HT-29 (cell line): ENCODE measurements at regions not wholly inside any gene's neighbourhood (a gene's known extent, or its start where the extent isn't known, plus 50 kb on each side); places are given as distances from the start of the nearest gene placed in this dataset.
"Not testable (repeated sequence)": the region's sequence is repeated elsewhere in the genome, so short reads cannot be mapped to it uniquely, and the experiment has no call there.

ENCODE experiments used
- DNase-seq: peaks from one replicate; pipeline ENCODE4 v3.0.0-alpha.2; 2015; ENCODE audit warnings: low spot score

DNA sequence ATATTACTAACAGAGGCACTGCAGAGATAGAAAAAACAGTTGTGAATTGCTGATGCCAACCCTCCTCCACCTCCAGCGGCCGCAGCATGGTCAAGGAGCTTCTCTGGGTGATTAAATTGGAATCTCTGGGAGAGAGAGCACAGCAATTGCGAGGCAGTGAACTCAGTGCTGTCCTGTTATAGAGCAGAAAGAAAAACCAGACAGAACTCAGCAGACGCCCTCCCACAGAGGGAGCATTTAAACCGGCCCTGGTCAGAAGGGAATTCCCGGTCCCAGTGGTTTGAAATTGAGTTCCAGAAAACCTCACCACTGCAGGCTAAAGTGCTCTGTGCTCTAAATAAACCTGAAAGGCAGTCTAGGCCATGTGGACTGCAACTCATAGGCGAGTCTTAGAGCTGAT, 175.4 kb downstream of the SQOR start:
- no peak for DNase-seq

DNA sequence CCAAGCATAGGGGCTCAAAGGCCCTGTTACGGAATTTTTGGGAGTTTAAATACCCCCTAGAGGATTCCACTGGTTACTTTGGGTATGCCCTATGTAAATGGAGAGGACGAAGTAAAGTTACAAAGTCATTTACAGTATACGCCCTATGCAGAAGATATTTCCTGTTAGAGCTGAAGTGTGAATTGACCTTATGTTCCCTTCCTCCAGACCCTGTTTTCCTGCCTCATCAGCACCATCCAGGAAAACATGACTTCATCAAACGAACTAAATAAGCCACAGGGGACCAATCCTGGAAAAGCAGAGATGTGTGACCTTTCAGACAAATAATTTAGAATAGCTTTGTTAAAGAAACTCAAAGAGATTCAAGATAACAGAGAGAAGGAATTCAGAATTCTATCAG, 177.4 kb downstream of the SQOR start:
- DNase-seq, result no peak

DNA sequence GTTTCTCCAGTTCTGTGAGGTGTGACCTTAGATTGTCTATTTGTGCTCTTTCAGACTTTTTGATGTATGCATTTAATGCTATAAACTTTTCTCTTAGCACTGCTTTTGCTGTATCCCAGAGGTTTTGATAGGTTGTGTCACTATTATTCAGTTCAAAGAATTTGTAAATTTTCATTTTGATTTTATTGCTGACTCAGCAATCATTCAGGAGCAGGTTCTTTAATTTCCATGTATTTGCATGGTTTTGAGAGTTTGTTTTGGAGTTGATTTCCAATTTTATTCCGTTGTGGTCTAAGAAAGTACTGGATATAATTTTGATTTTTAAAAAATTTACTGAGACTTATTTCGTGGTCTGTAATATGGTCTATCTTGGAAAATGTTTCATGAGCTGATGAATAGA, 182.7 kb downstream of the SQOR start:
- not testable (repeated sequence) for DNase-seq

DNA sequence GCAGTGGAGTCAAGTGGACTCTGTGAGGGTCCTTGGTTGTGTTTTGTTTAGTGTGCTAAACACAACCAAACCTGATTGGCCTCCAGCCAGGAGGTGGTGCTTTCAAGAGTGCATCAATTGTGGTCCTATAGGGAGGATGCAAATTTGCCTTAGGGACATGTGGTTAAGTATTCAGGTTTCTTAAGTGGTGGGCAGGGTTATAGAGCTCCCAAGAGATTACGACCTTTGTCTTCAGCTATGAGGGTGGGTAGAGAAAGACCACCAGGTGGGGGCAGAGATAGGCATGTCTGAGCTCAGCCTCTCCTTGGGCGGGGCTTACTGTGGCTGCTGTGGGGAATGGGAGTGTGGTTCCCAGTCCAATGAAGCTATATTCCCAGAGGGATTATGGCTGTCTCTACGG, 186.6 kb downstream of the SQOR start:
- DNase-seq, result no peak

DNA sequence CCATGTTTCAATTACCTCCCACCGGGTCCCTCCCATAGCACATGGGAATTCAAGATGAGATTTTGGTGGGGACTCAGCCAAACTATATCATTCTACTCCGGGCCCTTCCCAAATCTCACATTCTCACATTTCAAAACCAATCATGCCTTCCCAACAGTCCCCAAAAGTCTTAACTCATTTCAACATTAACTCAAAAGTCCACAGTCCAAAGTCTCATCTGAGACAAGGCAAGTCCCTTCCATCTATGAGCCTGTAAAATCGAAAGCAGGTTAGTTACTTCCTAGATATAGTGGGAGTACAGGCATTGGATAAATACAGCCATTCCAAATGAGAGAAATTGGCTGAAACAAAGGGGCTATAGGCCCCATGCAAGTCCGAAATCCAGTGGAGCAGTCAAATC, 188.1 kb downstream of the SQOR start:
- not testable (repeated sequence) for DNase-seq

DNA sequence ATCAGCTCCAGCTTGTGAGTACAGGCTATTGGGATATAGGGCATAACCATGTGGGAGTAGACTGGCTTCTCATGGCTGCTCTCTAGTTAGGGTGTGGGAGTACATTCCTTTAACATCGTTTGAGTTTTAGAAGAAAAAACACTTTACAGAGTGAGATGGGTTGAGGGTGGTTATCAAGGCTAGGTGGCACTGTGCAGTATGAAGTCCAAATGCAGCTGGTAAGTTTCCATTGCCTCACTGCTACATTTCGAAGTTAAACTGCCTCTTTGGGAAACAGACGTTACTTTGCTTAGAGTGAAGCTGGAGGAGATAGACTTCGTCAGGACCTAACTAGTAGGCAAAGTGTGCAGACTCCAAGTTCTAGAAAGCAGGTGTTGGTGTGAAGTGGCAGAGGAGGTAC, 192.4 kb downstream of the SQOR start:
- peak; percentile 5 for DNase-seq

DNA sequence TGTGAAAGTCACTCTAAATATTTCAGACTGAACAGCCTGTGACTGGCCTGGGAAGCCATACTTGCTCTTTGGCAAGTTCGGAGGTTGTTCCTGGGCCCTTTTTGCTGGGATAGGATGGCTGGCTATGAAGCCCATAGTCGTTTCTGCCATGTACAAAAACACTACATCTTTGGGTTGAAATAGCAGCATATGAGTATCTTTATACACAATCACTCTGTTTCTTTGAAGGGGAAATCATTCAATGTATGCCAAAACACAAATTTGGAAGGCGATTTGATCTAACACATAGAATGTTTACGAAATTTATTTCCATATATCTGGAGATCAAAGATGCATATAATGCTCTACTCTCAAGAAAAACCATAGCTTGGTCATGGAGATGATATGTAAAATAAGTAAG, 192.9 kb downstream of the SQOR start:
- no peak for DNase-seq

DNA sequence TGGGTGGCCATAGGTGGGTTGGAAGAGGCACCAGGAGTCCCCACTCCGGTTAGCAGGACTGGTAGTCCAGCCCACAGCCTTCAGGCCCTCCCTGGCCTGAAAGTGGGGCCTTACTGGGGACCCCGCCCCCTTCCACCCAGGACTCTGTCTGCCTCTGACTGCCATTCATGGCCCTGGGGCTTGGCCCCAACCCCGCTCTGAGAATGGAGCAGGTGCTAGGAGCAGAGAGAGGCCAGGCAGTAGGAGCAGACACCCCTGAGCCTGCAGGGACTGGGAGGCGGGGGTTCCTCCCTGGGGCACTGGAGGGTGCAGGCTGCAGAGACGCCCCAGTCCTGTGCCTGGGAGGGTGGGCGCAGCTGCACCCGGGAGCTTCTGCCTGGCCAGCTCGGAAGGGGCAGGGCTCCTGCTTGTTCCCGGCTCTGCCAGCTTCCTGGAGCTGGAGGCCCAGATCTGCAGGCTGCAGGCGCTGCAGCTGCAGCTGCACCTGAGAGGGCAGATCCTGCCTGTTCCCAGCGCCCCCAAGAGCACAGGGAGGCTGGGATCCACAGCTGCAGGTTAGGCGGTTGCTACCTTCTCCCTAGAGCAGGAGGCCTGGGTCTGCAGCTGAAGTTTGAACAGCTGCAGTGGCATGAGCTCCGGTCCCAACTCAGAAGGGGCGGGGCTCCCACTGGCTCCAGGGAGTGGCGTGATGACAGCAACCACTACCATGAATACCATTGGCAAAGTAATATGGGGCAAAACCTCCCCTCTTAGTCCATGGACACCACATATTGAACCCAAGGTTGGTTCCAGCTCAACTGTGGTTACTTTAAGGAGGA, 194.7 kb downstream of the SQOR start:
- no peak for DNase-seq

DNA sequence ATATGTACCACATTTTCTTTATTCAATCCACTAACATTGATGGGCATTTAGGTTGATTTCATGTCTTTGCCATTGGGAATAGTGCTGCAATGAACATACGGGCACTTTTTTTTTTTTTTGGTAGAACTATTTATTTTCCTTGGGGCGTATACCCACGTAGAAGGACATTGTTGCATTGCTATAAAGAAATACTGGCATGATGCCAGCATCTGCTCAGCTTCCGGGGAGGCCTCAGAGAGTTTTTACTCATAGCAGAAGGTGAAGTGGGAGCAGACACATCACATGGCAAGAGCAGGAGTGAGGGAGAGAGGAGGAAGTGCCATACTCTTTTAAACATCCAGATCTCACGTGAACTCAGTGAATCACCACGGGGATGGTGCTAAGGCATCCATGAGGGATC, 197.0 kb downstream of the SQOR start:
- no peak for DNase-seq

DNA sequence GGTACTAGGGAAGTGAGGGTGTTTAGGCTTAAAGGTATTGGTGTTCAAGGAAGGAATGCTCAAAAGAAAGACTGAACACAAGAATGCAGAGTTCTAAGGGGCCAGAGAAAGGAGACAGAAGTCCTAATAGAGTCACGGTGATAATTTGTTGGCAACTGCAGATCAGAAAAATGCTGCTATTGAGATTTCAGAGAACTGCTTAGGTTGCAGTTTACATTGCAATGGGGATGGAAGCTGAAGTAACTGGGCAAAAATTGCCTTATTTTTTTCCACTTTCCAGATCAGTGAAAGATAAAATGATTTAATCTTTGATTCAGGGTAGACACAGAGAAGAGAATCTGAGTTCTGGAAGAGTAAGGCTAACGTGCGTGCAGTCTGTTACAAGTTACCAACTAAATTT, 199.8 kb downstream of the SQOR start:
- DNase-seq, result no peak

DNA sequence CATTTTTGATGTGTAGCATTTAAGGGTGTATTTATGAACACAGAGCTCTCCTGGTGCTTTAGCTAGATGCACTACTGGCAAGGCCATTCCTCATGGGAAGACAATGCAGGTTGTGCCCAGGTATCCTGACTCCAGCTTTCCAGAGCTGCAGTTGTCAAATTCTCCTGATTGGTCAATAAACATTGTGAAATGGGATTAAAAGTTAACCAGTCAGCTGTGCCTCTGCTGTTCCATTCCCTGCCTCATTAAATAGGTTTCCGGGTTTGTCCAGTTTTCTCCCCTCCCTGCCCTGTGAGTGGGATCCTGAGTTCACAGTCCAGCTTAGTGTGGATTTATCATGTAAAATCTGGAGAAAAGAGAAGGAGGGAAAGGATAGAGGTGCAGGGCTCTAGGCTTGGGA, 207.3 kb downstream of the SQOR start:
- peak; percentile 49 for DNase-seq

DNA sequence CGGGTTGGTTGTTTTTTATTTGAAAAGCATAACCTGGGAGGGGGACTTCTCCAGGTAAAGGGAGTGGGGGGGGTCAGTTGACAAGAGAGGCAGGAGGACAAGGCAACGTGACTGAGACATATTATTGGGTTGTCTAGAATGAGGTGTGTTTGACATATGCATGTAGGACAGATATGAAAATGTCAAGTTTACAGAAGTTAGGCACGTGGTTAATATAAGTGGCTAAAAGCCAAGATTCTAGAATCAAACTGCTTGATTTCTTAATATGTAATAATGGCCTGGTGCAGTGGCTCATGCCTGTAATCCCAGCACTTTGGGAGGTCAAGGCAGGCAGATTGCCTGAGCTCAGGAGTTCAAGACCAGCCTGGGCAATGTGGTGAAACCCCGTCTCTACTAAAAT, 212.8 kb downstream of the SQOR start:
- no peak for DNase-seq

DNA sequence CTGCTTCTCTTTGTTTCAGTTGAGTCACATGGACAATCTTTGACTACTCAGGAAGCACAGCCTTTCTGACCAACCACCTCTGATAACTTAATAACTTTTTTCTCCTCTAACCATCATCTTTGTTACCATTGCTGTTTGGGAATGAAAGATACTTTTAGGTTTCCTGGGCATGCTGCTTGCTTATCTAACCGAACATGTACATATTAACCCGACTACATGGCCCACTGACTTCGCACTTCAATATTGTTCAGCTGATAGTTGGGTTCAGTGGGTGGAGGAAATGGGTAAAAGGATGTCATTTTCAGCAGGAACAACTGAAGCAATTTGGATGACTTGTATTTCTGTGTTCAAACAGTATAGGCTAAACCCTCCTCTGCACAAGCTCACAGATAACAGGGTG, 214.3 kb downstream of the SQOR start:
- DNase-seq, result no peak

DNA sequence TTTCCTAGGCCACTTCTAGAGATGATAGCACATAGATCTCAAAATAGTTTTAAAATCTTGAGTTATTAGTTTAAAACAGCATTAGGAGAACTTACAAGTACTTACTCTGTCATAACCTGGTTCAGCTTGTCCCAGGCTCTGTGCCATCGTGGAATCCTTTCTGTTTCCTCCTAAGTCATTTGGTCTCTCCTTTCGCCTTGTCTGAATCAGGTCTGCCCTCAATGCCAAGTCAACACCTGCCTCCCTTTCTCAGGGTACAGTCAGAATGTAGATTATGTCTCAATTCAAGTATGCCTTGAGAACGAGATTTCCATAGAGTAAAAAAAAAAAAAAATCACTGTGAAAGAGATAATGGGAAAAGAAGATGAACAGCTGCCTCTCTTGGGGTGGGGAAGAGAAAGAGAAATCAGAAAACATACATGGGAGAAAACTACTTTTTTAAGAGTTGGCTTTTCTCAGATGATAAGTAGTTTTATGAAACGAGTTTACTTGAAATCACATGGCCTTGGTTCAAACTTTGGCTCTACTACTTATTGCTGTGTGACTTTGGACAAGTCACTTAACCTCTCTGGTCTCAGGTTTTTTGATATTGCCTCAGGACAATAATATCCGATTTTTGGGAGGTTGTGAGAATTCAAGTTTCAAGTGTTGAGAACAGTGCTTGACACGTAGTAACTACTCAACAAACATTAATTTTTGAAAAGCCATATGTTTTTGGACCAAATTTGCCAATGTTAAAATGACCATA, 219.8 kb downstream of the SQOR start:
- DNase-seq, result no peak

DNA sequence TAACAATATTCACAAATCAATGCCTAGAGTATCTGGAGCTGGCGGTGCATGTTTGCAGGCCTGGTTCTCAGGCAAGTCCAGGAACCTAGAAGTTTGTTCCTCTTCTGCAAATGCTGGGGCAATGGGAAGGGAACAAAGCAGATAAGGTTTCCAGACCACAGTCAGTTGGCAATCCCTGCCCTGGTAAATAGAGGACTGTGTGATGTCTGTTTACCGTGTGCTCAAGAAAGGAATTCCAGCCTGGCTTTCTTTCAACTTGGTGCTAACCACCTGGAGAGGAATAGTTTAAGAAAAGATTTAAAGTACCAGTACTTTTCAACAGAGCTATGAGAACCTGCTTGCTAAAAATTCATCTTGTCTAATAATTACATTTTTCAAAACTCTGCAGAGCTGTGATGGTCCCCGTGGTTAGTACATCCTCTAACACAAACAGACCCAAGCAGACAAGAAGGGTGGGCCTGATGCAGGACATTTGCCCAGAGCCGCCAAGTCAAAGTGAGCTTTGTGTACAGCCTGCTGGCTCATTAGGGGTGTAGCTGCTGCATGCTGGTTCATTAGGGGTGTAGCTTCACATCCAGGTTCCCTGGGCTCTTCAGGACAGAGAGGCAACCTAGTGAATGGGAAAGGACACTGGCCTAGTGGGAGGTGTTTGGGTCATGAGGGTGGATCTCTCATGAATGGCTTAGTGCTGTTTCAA, 220.5 kb downstream of the SQOR start:
- DNase-seq, result peak; percentile 88

DNA sequence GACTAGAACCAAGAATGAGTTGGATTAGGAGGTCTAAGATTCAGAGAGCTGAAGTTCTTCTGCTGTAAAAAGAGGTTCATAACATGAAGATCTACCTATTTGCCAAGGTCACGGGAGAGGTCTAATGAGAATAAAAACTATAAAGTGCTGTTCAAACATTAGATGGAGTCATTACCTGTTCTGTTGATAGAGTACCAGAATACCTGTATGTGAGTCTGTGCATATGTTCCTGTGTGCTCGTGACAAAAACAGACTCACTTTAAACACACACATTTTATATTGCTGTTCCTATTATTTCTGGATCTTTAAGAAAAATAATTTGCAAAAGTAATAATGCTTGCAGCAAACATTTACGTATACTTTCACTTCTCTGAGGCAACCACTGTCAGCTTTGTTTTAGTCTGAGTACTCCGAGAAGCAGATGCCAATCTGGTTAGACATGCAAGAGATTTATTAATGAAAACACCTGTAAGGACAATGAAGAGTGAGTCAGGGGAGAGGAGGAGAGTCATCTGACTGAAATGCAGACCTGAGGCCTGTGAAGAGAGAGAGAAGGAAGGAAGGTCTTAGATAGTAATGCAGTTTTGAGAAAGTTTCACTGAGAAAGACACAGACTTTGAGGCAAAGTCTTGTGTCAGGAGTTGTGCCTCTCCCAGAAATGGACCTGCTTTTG, 221.2 kb downstream of the SQOR start:
- DNase-seq, result peak; percentile 63

DNA sequence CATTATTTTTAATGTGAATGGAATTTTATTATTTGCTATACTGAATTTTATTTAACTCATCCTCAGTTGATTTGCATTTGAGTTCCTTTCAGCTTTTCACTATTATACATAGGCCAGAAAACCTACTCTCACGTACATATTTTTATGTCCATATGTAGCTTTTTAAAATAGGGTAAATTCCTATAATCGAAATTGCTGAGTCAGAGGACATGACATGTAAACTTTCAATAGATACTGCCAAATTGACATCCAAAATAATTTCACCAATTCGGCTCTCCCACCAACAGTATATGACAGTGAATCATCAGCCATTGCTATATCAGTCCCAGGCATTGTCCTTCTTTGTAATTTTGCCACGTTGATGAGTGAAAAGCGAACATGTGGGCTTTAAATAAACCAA, 222.5 kb downstream of the SQOR start:
- no peak for DNase-seq

DNA sequence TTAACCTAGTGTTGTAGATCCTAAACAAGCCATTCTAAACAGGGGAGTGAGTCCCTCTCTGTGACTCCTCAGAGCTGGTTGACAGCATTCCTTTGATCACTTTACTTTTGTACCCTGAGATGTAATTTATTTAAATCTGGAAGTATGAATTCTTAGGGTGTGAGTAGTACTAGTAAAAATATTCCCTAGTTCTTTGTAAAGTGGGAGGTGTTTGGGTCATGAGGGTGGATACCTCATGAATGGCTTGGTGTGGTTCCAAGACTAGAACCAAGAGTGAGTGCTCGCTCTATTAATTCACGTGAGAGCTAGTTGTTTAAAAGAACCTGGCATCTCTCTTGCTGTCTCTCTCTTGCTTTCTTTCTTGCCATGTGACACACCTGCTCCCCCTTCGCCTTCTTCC, 223.7 kb downstream of the SQOR start:
- DNase-seq, result no peak

DNA sequence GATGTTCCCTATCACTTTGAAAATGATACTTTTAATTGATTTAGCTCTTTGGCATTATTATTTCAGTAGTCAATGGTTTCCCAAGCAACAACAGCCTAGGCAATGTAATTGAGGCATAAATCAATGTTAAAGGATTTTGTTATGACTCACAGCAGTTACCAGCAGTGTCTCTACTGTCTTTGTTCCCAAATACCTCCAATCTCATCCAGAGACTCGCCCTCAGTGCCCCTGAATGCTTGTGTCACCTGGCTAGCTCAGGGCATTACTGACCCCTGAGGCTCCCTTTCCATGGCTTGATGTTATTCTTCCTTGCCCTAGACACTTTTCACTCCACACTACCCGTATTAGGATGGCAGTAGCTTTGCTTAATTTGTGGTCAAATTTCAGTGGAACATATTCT, 227.2 kb downstream of the SQOR start:
- DNase-seq, result no peak

DNA sequence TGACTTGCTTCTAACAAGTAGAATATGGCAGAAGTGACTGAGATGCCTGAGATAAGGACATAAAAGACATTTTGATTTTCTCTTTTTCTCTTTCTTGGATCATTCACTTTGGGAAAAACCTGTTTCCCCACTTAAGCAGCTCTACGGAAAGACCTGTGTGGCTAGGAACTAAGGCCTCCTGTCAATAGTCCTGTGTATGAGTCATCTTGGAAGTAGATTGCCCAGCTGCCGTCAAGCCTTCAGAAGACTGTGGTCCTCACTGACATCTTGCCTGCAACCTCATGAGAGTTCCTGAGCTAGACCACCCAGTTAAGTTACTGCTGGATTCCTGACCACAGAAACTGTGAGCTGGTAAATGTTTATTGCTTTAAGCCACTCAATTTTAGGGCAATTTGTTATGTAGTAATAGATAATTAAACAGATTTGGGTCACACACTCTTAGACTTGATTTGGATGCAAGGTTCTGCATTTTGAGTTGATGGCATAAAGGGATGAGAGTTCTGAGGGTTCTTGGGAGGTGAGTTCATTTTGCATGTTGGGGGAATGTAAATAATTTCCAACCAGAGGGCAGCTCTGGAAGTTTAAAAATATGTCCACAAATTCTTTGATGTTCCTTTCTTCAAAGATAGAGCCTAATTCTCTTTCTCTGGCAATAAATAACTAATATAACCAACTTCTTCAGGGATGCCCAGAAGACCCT, 229.2 kb downstream of the SQOR start:
- peak; percentile 79 for DNase-seq

DNA sequence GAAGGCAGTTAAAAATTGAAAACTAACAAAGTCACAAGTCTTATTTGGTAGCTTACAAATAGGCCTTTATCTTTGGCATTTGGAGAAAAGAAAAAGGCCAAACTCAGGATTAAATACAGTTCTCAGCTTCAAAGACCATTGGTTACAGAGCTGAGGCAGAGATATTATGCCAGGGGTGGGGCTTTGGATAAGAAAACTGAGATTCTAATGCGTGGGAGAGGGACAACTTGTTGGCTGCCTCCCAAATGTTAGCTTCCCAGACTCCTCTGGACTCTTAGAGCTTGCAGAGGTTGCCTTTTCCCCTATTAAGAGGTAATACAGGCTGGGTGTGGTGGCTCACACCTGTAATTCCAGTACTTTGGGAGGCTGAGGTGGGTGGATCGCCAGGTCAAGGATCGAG, 231.8 kb downstream of the SQOR start:
- no peak for DNase-seq
